Hepatic stellate cell (primary cell): ENCODE measurements at regions not wholly inside any gene's neighbourhood (a gene's known extent, or its start where the extent isn't known, plus 50 kb on each side); places are given as distances from the start of the nearest gene placed in this dataset.

Experiments used
- DNase-seq: peaks from one replicate; pipeline ENCODE4 v3.0.0; 2011; ENCODE audit warnings: low spot score

- no peak for DNase-seq
Measured at GRCh38 chr18:72181241-72181764, 362.8 kb downstream of the CBLN2 start.

GRCh38 chr18:72180689-72181088, 363.5 kb downstream of the CBLN2 start:
- no peak for DNase-seq

- no peak for DNase-seq
Measured at GRCh38 chr18:72174972-72175649, 369.0 kb downstream of the CBLN2 start.

- no peak for DNase-seq
Measured at GRCh38 chr18:72171596-72171995, 372.5 kb downstream of the CBLN2 start.

GRCh38 chr18:72161691-72162090, 382.5 kb downstream of the CBLN2 start:
- no peak for DNase-seq

- no peak for DNase-seq
Measured at GRCh38 chr18:72160510-72161445, 383.4 kb downstream of the CBLN2 start.

- DNase-seq, result no peak
Measured at GRCh38 chr18:72155327-72155726, 388.8 kb downstream of the CBLN2 start.

GRCh38 chr18:72154926-72155325, 389.2 kb downstream of the CBLN2 start:
- DNase-seq, result no peak

- DNase-seq, result no peak
Measured at GRCh38 chr18:72152935-72153334, 391.2 kb downstream of the CBLN2 start.

GRCh38 chr18:72147830-72148229, 396.3 kb downstream of the CBLN2 start:
- no peak for DNase-seq

GRCh38 chr18:72140007-72140406, 404.1 kb downstream of the CBLN2 start:
- no peak for DNase-seq

- no peak for DNase-seq
Measured at GRCh38 chr18:72128649-72129048, 415.5 kb downstream of the CBLN2 start.

GRCh38 chr18:72122103-72122502, 422.0 kb downstream of the CBLN2 start:
- DNase-seq, result no peak

- DNase-seq, result no peak
Measured at GRCh38 chr18:72119082-72119481, 425.1 kb downstream of the CBLN2 start.

GRCh38 chr18:72114801-72115594, 429.1 kb downstream of the CBLN2 start:
- DNase-seq, result no peak

GRCh38 chr18:72107647-72108383, 436.3 kb downstream of the CBLN2 start:
- no peak for DNase-seq

GRCh38 chr18:72104851-72105250, 439.3 kb downstream of the CBLN2 start:
- DNase-seq, result no peak

- DNase-seq, result no peak
Measured at GRCh38 chr18:72102412-72102811, 441.7 kb downstream of the CBLN2 start.

GRCh38 chr18:72100465-72101004, 443.6 kb downstream of the CBLN2 start:
- DNase-seq, result no peak

GRCh38 chr18:72091369-72091768, 452.8 kb downstream of the CBLN2 start:
- DNase-seq, result no peak

- DNase-seq, result no peak
Measured at GRCh38 chr18:72089432-72089831, 454.7 kb downstream of the CBLN2 start.
